Activated CD4-positive, alpha-beta T cell treated with anti-CD3 and anti-CD28 coated beads for 24 hours (primary cell): ENCODE measurements at regions not wholly inside any gene's neighbourhood (a gene's known extent, or its start where the extent isn't known, plus 50 kb on each side); places are given as distances from the start of the nearest gene placed in this dataset.
A peak's percentile ranks its signal among the peaks of the same experiment; 100 is the strongest.
"Not testable (repeated sequence)": the region's sequence is repeated elsewhere in the genome, so short reads cannot be mapped to it uniquely, and the experiment has no call there.

Experiments used
- DNase-seq, 2 donors: peaks; one replicate each; pipeline ENCODE4 v3.0.0-alpha.2; 2020; ENCODE audit warnings: low read depth in 2 of 2

- DNase-seq: no peak
These were observed 87.7 kb downstream of the UTP18 start for GRCh38 chr17:51347851-51348584.

DNA sequence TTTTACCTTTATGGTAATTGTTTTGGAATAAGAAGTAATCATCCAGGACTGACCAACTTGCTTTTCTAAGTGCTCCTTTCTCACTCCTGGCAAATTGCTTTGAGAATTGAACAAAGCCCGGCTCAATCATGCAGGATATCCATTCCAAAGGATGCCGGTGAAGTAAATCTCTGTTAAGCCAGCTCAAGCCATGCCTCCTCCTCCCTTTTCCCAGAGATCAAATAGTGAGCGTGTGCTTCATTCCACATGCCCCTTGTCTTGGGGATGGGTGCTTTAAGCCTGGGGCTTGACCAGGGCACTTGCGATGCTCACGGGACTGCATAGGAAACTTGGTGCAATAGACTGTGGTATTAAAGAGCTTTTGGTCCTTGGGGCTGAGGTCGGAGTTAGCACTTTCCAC lies 90.7 kb downstream of the UTP18 start:
- no peak for DNase-seq

GRCh38 chr17:51351890-51352289 lies 91.5 kb downstream of the UTP18 start:
- no peak for DNase-seq

DNA sequence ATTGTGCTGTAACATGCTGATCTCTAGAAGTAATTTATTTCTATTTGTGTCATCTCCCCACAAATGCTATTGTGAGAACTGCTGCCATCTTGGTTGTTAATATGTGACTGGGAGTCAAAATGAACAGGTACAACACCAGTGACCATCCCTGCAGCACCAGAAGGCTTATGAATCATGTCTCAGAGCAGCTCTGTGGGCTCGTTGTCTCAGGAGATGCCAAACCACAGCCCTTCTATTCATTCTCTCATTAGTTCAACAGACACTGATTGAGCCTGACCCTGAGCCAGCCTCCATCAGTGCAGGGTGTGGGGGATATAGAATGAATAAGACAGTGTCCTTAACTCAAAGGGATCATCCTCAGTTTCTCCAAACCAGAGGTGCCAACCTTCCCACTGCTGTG lies 92.5 kb downstream of the UTP18 start:
- DNase-seq: no peak

DNA sequence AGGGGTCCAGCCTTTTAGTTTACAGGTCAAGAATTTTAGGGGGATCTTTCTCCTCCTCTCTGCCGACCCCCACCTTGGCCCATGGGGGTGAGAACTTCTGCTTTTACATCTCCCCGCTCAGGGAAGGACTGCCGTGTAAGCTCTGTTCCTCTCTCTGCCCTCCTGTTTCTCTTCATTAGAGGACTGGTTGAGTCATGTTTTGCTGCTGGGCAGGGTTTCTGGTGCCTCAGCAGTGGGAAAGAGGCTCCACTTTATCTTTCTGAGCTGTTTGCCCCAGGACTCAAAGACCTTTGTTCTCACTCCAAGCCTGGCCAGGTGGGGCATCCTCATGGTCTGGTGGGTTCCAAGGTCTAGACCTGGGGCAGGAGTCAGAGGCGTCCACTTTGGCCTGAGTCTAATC lies 93.0 kb downstream of the UTP18 start:
- DNase-seq: no peak

DNA sequence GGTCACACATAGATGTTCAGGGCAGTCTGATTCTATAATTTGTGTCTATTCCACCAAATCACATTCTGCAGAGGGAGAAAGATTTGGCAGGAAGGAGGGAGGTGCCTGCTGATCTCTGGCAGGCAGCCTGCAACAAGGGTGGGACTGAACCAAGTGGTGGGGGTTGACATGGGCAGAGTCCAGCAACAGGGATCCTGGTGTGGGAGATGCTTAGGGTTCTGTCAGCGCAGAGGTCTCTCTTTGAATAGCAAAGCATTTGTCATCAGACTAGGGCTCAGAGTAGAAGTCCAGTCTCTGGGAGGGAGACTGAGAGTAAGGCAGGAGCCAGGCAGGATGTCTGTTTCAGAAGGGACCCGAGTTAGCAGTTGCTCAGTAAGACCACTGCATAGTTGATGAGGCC lies 94.6 kb downstream of the UTP18 start:
- DNase-seq: no peak

DNA sequence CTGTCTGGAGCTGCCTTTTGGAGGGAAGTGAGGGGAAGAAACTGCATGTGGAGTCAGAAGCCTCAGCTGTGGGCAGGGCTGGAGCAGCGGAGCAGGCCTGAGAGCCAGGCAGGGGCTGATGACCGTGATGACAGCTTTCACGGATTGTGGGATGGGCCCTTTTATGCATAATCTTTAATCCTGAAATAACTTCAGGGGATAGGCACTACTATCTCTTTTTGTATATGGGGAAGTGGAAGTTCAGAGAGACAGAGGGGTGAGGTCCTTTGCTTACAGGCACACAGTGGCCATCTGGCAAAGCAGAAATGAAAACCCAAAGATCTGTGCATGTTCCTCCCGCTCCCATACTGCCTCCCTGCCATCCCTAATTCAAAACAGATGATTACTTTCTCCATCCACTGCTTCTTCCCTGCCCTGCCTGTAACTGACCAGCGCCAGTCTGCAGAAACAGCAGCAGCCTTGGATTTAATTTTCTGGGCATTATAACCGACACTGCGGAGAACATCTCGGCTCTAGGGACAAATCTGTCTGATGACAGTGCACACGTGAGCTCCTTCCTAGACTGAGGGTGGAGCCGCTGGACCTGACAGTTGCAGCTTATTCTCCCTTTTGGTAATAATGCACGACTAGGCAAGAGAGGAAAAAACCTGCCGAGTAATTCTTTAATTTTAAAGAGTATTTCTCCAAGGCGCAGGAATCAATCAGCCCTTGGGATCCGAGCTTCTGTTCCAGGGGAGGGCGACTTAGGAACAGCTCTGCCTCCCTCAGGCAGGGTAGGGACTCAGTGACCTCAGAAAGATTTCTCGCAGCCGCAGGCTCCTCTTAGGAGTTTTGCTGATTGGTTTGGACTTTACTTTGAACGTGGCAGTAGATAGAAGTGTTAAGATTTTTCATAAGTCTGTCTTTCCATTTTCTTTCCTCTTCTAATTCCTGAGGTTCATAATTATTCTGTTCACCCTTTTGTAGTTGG lies 95.4 kb downstream of the UTP18 start:
- DNase-seq: no peak

DNA sequence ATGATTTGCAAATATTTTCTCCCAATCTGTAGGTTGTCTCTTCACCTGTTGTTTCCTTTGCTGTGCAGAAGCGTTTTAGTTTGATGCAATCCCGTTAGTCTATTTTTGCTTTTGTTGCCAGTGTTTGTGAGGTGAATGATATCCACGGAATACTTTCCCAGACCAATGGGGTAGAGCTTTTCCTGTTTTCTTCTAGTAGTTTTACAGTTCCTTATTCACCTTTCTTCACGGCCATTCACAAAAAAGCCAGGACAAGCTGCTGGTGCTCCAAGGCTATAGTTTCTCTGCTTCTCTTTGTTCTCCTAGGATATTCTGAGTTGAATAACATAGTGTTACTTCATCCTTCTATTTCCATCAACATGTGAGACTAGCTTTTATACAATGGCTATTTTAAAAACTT lies 98.7 kb downstream of the UTP18 start:
- DNase-seq: no peak

- no peak for DNase-seq
These were observed 102.7 kb downstream of the UTP18 start for GRCh38 chr17:51362811-51363585.

GRCh38 chr17:51365090-51365489 lies 104.7 kb downstream of the UTP18 start:
- no peak for DNase-seq

GRCh38 chr17:51366866-51367265 lies 106.5 kb downstream of the UTP18 start:
- no peak for DNase-seq

- not testable (repeated sequence) for DNase-seq
These were observed 107.5 kb downstream of the UTP18 start for GRCh38 chr17:51367836-51368235.

DNA sequence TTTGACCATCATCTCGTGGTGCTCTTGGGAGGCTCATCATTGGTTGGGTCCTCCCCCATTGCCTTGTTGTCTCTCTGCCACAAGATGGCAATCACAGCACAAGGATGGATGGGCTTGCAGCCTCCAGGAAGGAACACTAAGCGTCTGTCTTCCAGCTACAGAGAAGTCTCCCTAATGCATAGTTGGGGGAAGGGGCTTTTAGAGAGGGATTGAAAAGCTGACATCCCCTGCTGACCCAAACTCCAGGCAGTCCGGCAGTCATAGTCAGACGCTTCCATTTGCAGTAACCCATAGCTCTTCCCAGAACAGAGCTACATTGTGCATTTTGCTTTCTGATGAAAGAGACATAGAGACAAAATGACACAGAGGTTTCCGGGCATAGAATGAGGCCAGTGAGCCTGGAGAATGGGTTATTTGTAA lies 111.4 kb downstream of the UTP18 start:
- DNase-seq: peak in 1 of 2 donors; percentile 16

- no peak for DNase-seq
These were observed 112.1 kb downstream of the UTP18 start for GRCh38 chr17:51372345-51373004.

GRCh38 chr17:51373489-51374152 lies 113.3 kb downstream of the UTP18 start:
- DNase-seq: no peak

- no peak for DNase-seq
These were observed 113.9 kb downstream of the UTP18 start for GRCh38 chr17:51374209-51374608.

GRCh38 chr17:51375771-51376170 lies 115.4 kb downstream of the UTP18 start:
- DNase-seq: no peak

DNA sequence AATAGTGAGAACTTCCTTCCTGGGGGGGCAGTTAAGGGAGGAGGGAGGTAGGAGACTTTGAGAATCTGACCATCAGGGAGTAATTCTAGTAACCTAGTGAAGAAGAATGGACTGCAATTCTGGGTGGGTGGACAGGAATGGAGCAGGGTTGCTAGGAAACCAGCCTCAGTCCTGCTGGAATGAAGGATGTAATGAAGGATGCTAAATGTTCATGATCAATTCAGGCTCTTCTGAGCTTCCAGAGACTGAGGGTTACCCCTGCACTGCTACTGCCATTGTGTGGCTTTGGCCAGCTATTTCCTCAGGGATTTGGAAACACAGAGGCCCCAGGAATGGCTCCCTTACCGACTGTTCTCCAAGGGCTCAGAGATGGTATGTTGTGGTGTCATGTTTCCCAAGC lies 116.4 kb downstream of the UTP18 start:
- DNase-seq: no peak

- DNase-seq: no peak
These were observed 120.9 kb downstream of the UTP18 start for GRCh38 chr17:51381262-51381661.

DNA sequence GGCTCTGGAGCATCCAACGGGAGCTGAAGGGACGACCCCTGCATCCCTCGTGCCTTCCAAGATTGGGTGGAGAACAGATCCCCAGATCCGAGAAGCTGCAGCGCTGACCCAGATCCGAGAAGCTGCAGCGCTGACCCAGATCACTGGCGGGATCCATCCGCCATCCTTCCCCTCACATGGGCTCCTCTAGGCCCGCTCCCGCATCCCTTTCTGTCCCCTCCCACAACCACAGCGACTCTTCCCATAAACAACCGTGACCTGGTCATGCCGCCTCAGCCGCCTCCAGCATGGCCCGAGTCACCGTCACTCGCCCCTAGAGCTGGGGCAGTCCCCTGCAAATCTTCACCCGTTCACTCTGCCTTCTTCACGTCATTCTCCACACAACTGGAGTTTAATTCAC lies 124.9 kb downstream of the UTP18 start:
- no peak for DNase-seq

DNA sequence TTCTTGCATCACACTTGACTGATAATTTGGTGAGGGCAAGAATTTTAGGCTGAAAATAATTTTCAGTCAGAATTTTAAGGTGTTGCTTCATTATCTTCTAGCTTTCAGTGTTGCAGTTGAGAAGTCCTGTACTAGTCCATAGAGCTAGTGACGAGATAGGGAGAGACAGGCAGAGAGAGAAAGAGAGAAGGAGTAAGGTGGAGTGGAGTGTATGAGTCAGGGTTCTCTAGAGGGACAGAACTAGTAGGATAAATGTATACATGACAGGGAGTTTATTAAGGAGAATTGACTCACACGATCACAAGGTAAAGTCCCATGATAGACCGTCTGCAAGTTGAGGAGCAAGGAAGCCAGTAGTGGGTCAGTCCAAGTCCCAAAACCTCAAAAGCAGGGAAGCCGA lies 127.2 kb downstream of the UTP18 start:
- no peak for DNase-seq
